Memory B cell (primary cell): ENCODE measurements at regions not wholly inside any gene's neighbourhood (a gene's known extent, or its start where the extent isn't known, plus 50 kb on each side); places are given as distances from the start of the nearest gene placed in this dataset.

ENCODE experiments used
- ATAC-seq: fragments of 150-1000 bp; cut with Tn5 transposase; 2 replicates; pipeline ENCODE4 v1.10.0; 2021; ENCODE audit warnings: low read depth, mild to moderate bottlenecking, moderate library complexity
- DNase-seq, 2 donors: peaks; one replicate each; pipeline ENCODE4 v3.0.0; 2022; ENCODE audit warnings: low spot score in 2 of 2
- H3K27ac Mint-ChIP-seq: one replicate; pipeline ENCODE4 v1.8.0; 2022; ENCODE audit warnings: mild to moderate bottlenecking, moderate library complexity, mixed read lengths
- H3K27me3 Mint-ChIP-seq: one replicate; pipeline ENCODE4 v1.8.0; 2022; ENCODE audit warnings: mixed read lengths
- H3K36me3 Mint-ChIP-seq: one replicate; pipeline ENCODE4 v1.8.0; 2022; ENCODE audit warnings: mild to moderate bottlenecking, mixed read lengths
- H3K4me1 Mint-ChIP-seq: one replicate; pipeline ENCODE4 v1.8.0; 2022; ENCODE audit warnings: mixed read lengths
- H3K4me3 Mint-ChIP-seq: one replicate; pipeline ENCODE4 v1.8.0; 2022; ENCODE audit warnings: mild to moderate bottlenecking, moderate library complexity, mixed read lengths
- H3K9me3 Mint-ChIP-seq: one replicate; pipeline ENCODE4 v1.8.0; 2022; ENCODE audit warnings: mixed read lengths

DNA sequence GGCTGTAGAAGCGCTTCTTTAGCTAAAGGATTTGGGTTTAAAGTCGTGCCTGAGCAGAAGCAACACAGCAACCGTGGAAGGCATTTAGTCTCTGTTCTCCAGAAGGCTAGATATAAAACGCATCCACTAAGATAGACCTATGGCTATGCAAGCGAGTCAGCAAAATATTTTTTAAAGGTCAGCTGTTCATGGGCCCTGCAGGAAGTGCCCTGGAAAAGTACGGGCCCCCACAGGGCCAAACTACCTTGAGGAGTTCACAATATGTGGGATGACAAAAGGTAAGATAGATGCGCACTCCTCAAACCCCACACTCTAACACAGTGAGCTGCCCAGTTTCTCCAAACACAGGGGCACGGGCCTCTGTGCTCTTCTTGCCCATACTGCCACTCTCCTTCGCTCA lies 261.6 kb downstream of the VPS13C start:
- peaks cover 2% of the 10 kb centered on the region for H3K27me3 Mint-ChIP-seq
- DNase-seq (no peak), ATAC-seq (no peak)
- H3K9me3 Mint-ChIP-seq: peaks cover under 1% of the 10 kb centered on the region
- no peak overlapping the region for H3K27ac Mint-ChIP-seq
- H3K36me3 Mint-ChIP-seq: no peaks in the 10 kb centered on the region
- H3K4me1 Mint-ChIP-seq: no peaks in the 10 kb centered on the region
- no peak overlapping the region for H3K4me3 Mint-ChIP-seq

DNA sequence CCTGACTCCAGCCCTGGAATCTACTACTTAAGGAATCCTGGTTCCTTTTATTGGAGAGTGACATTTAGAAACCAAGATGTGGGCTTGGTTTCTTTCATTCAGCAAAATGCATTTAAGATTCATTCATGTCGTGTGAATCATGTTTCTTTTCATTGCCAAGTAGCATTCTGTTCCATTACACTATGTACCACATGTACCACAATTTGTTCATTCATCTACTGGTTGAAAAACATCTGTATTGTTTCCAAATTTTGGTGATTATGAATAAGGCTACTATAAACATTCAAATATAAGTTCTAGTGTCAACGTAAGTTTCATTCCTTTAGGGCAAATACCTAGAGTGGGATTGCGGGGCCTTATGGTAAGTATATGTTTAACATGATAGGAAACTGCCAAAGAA lies 264.2 kb downstream of the VPS13C start:
- Mint-ChIP-seq H3K9me3 (peaks cover 5% of the 10 kb centered on the region), H3K27ac (no peak overlapping the region), H3K36me3 (no peaks in the 10 kb centered on the region), H3K4me1 (no peaks in the 10 kb centered on the region), H3K4me3 (no peak overlapping the region), H3K27me3 (peaks cover 4% of the 10 kb centered on the region)
- no peak for DNase-seq
- ATAC-seq: no peak

DNA sequence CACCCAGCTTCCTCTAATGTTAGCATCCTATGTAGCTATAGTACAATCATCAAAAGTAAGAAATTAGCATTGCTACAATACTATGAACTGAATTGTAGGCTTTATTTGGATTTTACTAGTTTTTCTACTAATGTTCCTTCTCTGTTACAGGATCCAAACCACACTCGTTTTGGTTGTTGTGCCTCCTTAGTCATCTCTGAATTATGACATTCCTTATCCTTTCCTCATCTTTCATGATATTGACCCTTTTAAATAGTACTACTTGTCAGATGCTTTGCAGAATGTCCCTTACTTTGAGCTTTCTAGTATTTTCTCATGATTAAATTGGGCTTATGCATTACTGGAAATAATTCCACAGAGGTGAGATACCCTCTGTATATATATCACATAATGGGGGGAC lies 265.4 kb downstream of the VPS13C start:
- Mint-ChIP-seq H3K4me1 (no peaks in the 10 kb centered on the region), H3K36me3 (no peaks in the 10 kb centered on the region)
- no peak for ATAC-seq

DNA sequence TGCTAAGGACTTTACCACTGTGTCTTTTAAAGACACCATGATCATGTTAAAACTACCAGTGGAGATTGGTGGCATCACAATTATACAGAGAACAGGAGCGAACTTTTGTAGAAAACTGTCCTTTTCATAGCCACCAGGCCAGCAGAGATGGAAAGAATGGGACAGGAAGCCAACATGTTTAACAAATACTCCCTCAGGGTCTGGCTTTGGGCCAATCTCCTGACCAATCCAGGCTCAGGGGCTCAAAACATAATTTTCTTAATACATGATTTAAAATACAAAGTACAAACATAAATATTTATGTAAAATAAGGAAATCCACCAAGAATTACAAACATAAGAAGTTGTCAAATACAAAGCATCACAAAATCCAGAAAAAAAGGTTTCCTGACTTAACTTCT lies 266.0 kb downstream of the VPS13C start:
- Mint-ChIP-seq H3K9me3 (peaks cover 5% of the 10 kb centered on the region), H3K4me3 (no peak overlapping the region), H3K27ac (no peak overlapping the region), H3K36me3 (no peaks in the 10 kb centered on the region), H3K4me1 (no peaks in the 10 kb centered on the region), H3K27me3 (peaks cover 4% of the 10 kb centered on the region)
- DNase-seq: no peak
- no peak for ATAC-seq

More for the DNA sequence above, 265.4 kb downstream of the VPS13C start:
- Mint-ChIP-seq H3K4me3 (no peak overlapping the region), H3K27ac (no peak overlapping the region), H3K9me3 (peaks cover 5% of the 10 kb centered on the region), H3K27me3 (peaks cover 4% of the 10 kb centered on the region)
- no peak for DNase-seq

DNA sequence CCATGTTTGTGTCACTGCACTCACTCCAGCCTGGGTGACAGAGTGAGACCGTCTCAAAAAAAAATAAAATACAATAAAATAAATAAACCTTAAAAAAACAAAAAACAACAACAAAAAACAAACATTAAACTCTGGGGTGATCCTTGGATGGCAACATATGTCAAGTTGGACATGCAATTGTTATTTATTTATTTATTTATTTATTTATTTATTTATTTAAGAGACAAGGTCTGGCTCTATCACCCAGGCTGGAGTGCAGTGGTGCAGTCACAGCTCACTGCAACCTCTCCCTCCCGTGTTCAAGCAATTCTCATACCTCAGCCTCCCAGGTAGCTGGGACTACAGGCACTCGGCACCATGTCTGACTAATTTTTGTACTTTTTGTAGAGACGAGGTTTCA lies 275.5 kb downstream of the VPS13C start:
- peaks cover 3% of the 10 kb centered on the region for H3K9me3 Mint-ChIP-seq
- H3K4me3 Mint-ChIP-seq: no peak overlapping the region
- DNase-seq (no peak), ATAC-seq (no peak)
- H3K4me1 Mint-ChIP-seq: no peaks in the 10 kb centered on the region
- peaks cover 6% of the 10 kb centered on the region for H3K27me3 Mint-ChIP-seq
- no peaks in the 10 kb centered on the region for H3K36me3 Mint-ChIP-seq
- H3K27ac Mint-ChIP-seq: no peak overlapping the region

DNA sequence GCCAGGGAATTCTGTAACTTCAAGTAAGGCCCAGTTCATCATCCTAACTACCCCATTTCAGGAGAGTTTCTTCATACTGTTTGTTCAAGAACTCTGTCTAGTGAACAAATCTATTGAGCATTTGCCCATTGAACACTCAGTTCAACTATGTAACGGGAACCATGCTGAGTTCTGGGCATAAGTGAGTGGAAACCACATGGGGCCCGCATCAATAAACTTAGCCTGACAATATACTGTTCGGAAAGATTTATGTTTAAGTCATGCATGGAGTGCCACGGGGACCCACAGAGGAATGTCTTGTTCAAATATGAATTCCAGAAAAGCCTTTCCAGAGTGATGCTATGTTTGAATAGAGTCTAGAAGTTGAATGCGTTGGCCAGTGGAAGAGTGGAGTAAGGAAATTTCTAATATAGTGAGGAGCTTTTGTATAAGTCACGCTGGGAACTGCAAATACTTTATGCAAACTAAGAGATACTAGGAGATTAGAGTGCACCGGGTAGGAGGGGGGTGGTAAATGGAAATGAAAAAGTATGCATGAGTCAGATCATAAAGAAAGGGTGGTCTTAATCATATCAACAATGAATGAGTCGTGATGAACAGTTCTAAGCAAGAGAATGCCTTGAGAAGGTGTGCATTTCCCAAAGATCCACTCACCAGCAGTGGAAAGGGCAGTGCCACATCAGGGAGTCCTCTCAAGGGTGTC lies 279.8 kb downstream of the VPS13C start:
- H3K27ac Mint-ChIP-seq: no peak overlapping the region
- no peak overlapping the region for H3K4me3 Mint-ChIP-seq
- no peaks in the 10 kb centered on the region for H3K9me3 Mint-ChIP-seq
- H3K27me3 Mint-ChIP-seq: peaks cover 12% of the 10 kb centered on the region
- no peaks in the 10 kb centered on the region for H3K36me3 Mint-ChIP-seq
- DNase-seq (no peak), ATAC-seq (no peak)
- no peaks in the 10 kb centered on the region for H3K4me1 Mint-ChIP-seq

DNA sequence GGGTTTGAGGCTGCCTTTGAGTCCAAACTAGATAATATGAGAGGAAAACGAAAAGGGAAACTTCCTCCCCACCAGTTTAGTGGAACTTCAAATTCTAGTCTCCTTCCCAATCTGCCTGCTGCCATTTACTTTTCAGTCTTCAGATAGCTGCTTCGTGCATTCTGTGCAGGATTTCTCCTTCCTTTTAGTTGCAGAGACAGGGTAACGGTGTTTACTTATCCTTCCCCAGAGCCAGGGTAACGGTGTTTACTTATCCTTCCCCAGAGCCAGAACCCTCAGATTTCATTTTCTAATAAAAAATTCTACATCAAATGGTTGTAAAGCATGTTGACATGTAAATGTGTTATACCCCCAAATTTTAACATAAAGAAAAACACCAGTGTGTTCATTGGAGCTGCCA lies 282.6 kb downstream of the VPS13C start:
- H3K27me3 Mint-ChIP-seq: peaks cover 12% of the 10 kb centered on the region
- no peaks in the 10 kb centered on the region for H3K36me3 Mint-ChIP-seq
- no peak for DNase-seq
- H3K9me3 Mint-ChIP-seq: peaks cover 2% of the 10 kb centered on the region
- H3K27ac Mint-ChIP-seq: no peak overlapping the region
- no peak overlapping the region for H3K4me3 Mint-ChIP-seq
- no peaks in the 10 kb centered on the region for H3K4me1 Mint-ChIP-seq
- no peak for ATAC-seq

DNA sequence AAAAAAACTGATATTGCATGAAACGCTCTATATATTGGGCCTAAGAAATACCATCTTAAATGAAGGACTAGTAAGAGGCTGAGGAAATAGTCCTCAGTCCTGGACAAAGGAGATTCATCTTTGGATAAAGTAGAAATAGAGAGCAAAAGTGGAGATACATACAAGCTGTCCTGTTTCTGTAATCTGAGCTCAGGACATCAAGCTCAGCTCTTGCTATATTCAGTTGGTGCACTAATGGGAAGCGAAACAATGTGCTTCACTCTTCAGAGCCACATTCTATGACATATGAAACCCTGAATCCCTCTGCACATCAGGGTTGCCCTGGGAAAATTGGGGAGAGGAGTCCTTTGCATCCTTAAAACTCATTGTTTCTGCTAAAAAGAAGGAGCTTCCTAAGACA lies 290.7 kb downstream of the VPS13C start:
- Mint-ChIP-seq H3K9me3 (peaks cover 8% of the 10 kb centered on the region), H3K27ac (no peak overlapping the region), H3K36me3 (peaks cover 2% of the 10 kb centered on the region), H3K4me1 (no peaks in the 10 kb centered on the region), H3K4me3 (no peak overlapping the region), H3K27me3 (peaks cover 6% of the 10 kb centered on the region)
- DNase-seq (no peak), ATAC-seq (no peak)

DNA sequence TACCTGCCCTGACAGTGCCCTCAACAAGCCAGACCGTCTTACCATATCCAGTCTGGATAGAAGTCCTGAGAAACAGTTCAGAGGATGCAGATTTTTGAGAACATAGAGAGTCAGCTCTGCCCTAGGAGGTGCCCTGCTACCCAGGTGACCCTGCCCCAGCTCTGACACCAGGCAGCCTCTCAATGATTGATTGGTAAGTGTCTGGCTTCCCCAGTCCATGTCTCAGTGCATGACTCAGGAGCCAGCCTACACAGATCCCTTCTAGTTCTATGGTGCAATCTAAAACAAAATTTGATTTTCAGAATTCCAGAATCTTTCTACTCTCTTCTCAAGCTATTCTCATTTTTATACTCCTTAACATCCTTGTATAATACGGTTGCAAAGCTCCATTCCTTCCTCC lies 292.1 kb downstream of the VPS13C start:
- no peaks in the 10 kb centered on the region for H3K4me1 Mint-ChIP-seq
- H3K27me3 Mint-ChIP-seq: peaks cover 8% of the 10 kb centered on the region
- no peak overlapping the region for H3K4me3 Mint-ChIP-seq
- H3K9me3 Mint-ChIP-seq: peaks cover 7% of the 10 kb centered on the region
- H3K27ac Mint-ChIP-seq: no peak overlapping the region
- ATAC-seq (no peak), DNase-seq (no peak)
- H3K36me3 Mint-ChIP-seq: peaks cover 2% of the 10 kb centered on the region

DNA sequence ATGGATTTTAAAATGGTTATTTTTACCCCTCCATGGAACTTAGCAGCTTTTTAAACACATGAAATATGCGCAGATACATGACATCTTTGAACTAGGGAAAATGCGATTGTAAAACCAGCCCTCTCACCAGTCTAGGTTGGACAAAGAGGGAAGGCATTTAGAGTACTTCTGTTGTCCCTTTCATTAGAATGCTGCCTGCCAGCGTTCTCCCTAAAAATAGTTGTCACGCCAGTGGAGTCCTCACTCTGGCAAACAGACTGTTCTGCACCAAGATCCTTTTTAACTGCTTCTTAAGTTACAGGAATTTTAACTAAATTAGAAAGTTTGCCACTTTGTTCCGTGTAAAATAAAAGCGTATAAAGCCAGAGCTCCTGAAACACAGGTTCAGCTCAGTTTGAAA lies 295.3 kb downstream of the VPS13C start:
- DNase-seq (no peak), ATAC-seq (no peak)
- H3K27me3 Mint-ChIP-seq: peaks cover 12% of the 10 kb centered on the region
- H3K36me3 Mint-ChIP-seq: no peaks in the 10 kb centered on the region
- H3K4me3 Mint-ChIP-seq: no peak overlapping the region
- no peaks in the 10 kb centered on the region for H3K9me3 Mint-ChIP-seq
- no peaks in the 10 kb centered on the region for H3K4me1 Mint-ChIP-seq
- no peak overlapping the region for H3K27ac Mint-ChIP-seq

DNA sequence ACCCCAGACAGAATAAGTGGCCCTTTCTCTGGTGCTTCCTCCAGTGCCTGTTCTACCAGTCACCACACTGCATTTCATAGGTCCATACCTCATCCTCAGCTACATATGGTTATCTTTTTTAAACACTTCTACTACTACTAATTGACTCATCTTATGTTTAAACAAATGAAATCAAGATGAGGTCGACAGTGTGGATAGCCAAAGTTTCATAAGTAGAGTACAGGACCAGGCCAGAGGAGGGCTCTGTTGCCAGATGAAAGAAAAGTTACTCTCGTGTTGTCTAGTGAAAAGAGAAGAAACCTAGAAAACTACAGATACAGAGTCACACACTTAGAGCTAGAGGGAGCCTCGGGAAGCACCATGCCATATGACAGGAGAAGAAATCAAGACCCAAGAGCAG lies 296.1 kb downstream of the VPS13C start:
- ATAC-seq: no peak
- Mint-ChIP-seq H3K9me3 (no peaks in the 10 kb centered on the region), H3K4me1 (no peaks in the 10 kb centered on the region)

DNA sequence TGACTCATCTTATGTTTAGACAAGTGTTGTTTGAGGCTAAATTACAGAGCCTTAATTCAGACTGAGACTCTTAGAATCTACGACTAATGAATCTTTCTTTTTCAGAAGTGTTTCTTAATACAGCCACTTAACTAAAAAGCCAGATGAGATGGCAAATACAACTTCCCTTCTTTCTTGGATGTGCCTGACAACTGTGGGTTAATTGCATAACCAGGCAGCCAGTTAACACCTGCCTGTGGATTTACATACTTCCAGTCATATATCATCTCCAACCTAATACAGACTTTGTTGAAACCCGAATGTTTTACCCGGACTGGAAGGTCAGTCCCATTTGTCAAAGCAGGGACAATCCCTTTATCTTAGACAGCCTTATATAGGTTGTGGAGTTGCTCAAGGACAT lies 297.6 kb downstream of the VPS13C start:
- no peaks in the 10 kb centered on the region for H3K4me1 Mint-ChIP-seq
- DNase-seq (no peak), ATAC-seq (no peak)
- H3K36me3 Mint-ChIP-seq: no peaks in the 10 kb centered on the region
- peaks cover 13% of the 10 kb centered on the region for H3K27me3 Mint-ChIP-seq
- H3K9me3 Mint-ChIP-seq: no peaks in the 10 kb centered on the region
- no peak overlapping the region for H3K27ac Mint-ChIP-seq
- H3K4me3 Mint-ChIP-seq: no peak overlapping the region

More for the DNA sequence above, 296.1 kb downstream of the VPS13C start:
- H3K36me3 Mint-ChIP-seq: no peaks in the 10 kb centered on the region
- DNase-seq: no peak
- H3K4me3 Mint-ChIP-seq: no peak overlapping the region
- no peak overlapping the region for H3K27ac Mint-ChIP-seq
- peaks cover 15% of the 10 kb centered on the region for H3K27me3 Mint-ChIP-seq

DNA sequence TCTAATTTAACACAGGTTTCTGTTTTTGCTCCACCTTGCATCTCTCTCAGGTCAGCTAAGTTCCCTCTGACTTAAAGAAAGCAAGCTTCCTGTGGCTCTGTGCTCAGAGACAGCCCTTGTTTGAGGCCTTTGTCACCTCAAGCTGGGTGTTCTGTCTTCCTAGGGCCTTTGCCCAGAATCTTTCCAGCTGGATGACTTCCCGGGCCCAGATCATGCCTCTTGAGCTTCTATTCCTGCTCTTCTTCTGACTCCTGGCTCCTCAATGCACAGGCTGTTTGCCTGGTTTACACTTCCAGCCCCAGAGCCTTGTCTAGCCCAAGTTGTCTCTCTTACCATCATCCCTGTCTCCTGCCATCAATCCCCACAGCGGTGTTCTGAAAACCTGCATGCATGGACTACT lies 300.6 kb downstream of the VPS13C start:
- H3K27ac Mint-ChIP-seq: no peak overlapping the region
- H3K9me3 Mint-ChIP-seq: no peaks in the 10 kb centered on the region
- ATAC-seq (no peak), DNase-seq (no peak)
- peaks cover 11% of the 10 kb centered on the region for H3K27me3 Mint-ChIP-seq
- H3K36me3 Mint-ChIP-seq: no peaks in the 10 kb centered on the region
- no peak overlapping the region for H3K4me3 Mint-ChIP-seq
- H3K4me1 Mint-ChIP-seq: no peaks in the 10 kb centered on the region

DNA sequence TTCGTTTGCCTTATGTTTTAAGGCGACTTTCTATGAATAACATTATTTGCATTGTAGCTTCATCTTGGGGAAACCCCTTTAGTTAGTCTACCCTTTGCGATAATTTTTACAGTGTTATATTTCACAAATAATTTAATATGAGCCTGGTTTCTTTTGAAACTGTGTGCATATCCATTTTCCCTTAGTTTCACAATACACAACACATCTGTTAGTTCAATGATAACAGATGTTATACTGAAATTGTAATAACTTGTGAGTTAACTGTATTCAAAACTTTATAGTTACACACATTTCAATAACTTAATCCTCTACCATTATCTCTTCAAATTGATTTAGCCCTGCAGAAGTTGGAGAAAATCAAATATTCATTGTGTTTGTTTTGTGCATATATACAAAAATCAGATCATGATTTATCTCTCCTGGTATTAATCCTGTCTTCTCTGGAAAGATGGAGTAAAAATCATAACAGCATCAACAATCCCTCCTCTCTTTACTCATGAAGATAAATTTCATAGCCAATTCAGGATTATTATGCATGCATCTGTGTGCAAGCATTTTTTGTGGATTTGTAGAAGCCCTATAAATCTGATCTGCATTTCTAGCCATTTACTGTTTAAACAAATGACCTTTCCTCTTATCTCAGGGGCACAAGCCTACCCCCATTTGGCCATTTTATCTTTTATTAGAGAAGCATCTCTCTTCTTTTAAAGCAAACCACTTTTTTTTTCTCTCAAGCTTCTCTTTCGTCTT lies 304.0 kb downstream of the VPS13C start:
- H3K27ac Mint-ChIP-seq: no peak overlapping the region

DNA sequence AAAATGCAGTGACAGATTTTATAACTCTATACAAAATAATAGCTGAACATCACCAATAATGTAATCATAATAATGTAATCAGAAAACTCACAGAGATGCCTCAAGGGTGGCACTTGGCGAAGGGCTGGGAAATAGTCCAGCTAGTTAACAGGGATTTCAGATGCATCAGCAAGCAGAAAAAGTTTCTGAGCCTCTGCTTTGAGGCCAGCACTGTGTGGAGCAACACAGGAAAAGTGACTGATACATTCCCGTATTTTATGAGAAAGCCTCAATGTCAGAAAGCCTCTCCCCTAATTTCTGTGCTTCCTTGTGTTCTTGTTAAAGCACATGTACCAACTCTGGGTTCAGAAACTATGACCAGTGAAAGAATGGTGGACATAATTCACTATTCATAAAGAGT lies 304.8 kb downstream of the VPS13C start:
- Mint-ChIP-seq H3K4me3 (no peak overlapping the region), H3K27ac (no peak overlapping the region)
- DNase-seq: no peak

More for the DNA sequence above, 304.0 kb downstream of the VPS13C start:
- H3K4me3 Mint-ChIP-seq: no peak overlapping the region
- no peak for ATAC-seq
- DNase-seq: no peak
- no peaks in the 10 kb centered on the region for H3K4me1 Mint-ChIP-seq
- H3K9me3 Mint-ChIP-seq: no peaks in the 10 kb centered on the region
- peaks cover 7% of the 10 kb centered on the region for H3K27me3 Mint-ChIP-seq
- H3K36me3 Mint-ChIP-seq: no peaks in the 10 kb centered on the region

More for the DNA sequence above, 304.8 kb downstream of the VPS13C start:
- Mint-ChIP-seq H3K4me1 (no peaks in the 10 kb centered on the region), H3K9me3 (no peaks in the 10 kb centered on the region), H3K27me3 (peaks cover 7% of the 10 kb centered on the region), H3K36me3 (no peaks in the 10 kb centered on the region)
- no peak for ATAC-seq
